ENCODE measurements at regions not wholly inside any gene's neighbourhood (a gene's known extent, or its start where the extent isn't known, plus 50 kb on each side); places are given as distances from the start of the nearest gene placed in this dataset.

DNA sequence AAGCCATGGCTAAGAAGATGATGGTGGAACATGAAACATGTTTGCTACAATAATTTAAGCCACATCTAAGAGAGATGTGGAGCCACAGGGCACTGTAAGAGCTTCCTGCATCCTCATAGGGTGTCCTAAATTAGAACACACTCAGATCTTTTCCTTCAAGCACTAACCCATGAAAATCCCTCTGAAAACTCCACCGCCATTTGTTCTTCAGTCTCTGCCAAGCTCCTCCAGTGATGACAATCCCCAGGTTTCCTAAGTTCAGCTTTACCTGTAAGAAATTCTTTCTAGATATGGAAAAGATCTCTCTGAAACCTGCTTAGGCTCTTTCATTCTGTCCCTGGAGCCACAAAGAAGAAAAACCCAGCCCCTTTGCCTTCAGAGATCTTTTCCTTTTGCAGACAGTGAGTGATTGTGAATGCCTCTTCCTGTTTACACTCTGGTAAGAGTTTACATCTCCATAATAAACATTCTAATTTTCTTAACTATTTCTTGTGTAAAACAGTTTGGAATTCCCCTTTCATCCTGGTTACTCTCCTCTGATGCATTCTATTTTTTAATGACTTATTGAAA, 907.2 kb downstream of the VRK1 start:
- Histone ChIP-seq H3K9me3 (ENCODE audit: control insufficient read depth in 2 of 3, insufficient read depth in 1 of 3, low read length in 3 of 3) (no peaks in the 10 kb centered on the region), H3K27ac (ENCODE audit: low read depth in 2 of 2, low read length in 2 of 2) (no peak overlapping the region), H3K9ac (ENCODE audit: low read length in 3 of 3) (no peak overlapping the region), H3K4me3 (ENCODE audit: low read length in 3 of 3) (no peak overlapping the region), H3K4me1 (ENCODE audit: control insufficient read depth in 2 of 3, insufficient read depth in 2 of 3, low read depth in 1 of 3, low read length in 3 of 3) (no peaks in the 10 kb centered on the region), H3K36me3 (ENCODE audit: control insufficient read depth in 2 of 3, insufficient read depth in 3 of 3, low read length in 3 of 3) (no peaks in the 10 kb centered on the region), H3K27me3 (ENCODE audit: control insufficient read depth, insufficient read depth, low read length) (no peaks in the 10 kb centered on the region)
- TF ChIP-seq, protein P1, sequence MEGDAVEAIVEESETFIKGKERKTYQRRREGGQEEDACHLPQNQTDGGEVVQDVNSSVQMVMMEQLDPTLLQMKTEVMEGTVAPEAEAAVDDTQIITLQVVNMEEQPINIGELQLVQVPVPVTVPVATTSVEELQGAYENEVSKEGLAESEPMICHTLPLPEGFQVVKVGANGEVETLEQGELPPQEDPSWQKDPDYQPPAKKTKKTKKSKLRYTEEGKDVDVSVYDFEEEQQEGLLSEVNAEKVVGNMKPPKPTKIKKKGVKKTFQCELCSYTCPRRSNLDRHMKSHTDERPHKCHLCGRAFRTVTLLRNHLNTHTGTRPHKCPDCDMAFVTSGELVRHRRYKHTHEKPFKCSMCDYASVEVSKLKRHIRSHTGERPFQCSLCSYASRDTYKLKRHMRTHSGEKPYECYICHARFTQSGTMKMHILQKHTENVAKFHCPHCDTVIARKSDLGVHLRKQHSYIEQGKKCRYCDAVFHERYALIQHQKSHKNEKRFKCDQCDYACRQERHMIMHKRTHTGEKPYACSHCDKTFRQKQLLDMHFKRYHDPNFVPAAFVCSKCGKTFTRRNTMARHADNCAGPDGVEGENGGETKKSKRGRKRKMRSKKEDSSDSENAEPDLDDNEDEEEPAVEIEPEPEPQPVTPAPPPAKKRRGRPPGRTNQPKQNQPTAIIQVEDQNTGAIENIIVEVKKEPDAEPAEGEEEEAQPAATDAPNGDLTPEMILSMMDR (IDR thresholded peaks at IDR 0.05; ENCODE audit: borderline replicate concordance, extremely low read depth, insufficient read depth), result no peak
- FAIRE-seq (no peak), DNase-seq (no peak)
- intact Hi-C loops (cut with DNase I), result no loop called here

DNA sequence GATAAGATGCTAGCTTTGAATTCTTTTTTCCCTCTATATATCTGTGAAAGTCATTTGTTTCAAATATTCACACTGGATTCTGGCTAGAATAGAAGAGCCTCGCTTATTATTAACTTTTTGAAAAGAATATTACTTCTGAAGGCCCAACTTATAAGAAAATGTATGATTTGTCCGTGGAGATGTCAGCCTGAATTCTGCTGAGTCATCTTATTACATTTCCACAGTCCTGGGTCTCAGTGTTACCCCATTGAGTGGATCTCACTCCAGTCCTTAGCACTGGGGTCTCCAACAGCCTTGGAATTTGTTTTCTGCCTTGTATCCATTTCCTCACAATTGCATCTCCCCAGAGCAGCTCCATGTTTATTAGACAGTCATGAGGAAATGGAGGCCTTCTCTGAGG, 907.9 kb downstream of the VRK1 start:
- DNase-seq (no peak), FAIRE-seq (no peak)

DNA sequence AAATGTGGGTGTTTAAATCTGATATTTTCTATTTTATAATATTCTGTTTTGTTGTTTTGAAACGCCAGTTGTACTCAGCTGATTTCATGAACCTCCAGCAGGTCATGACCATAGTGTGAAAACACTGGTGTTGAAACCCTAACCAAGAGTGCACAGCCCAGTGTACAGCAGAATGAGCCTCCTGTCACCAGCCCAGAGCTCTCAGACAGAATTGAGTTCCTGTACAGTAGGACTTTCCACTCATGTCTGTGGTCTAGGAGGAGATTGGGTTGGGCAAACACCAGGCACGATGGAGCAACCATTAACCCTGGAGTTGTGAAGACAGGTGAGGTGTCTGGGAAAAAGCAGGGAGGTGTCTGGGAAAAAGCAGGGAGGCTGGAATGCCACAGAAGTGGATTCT, 908.8 kb downstream of the VRK1 start:
- intact Hi-C loops (cut with DNase I), result no loop called here

More for the DNA sequence above, 907.9 kb downstream of the VRK1 start:
- TF ChIP-seq, protein P1 (IDR thresholded peaks at IDR 0.05; ENCODE audit: borderline replicate concordance, extremely low read depth, insufficient read depth), result no peak
- Histone ChIP-seq H3K9ac (ENCODE audit: low read length in 3 of 3) (no peak overlapping the region), H3K4me1 (ENCODE audit: control insufficient read depth in 2 of 3, insufficient read depth in 2 of 3, low read depth in 1 of 3, low read length in 3 of 3) (no peaks in the 10 kb centered on the region), H3K27me3 (ENCODE audit: control insufficient read depth, insufficient read depth, low read length) (no peaks in the 10 kb centered on the region), H3K4me3 (ENCODE audit: low read length in 3 of 3) (no peak overlapping the region), H3K27ac (ENCODE audit: low read depth in 2 of 2, low read length in 2 of 2) (no peak overlapping the region), H3K36me3 (ENCODE audit: control insufficient read depth in 2 of 3, insufficient read depth in 3 of 3, low read length in 3 of 3) (no peaks in the 10 kb centered on the region), H3K9me3 (ENCODE audit: control insufficient read depth in 2 of 3, insufficient read depth in 1 of 3, low read length in 3 of 3) (no peaks in the 10 kb centered on the region)
- intact Hi-C loops (cut with DNase I), result no loop called here

More for the DNA sequence above, 908.8 kb downstream of the VRK1 start:
- TF ChIP-seq, protein P1 (IDR thresholded peaks at IDR 0.05; ENCODE audit: borderline replicate concordance, extremely low read depth, insufficient read depth), result no peak
- Histone ChIP-seq H3K27ac (ENCODE audit: low read depth in 2 of 2, low read length in 2 of 2) (no peak overlapping the region), H3K36me3 (ENCODE audit: control insufficient read depth in 2 of 3, insufficient read depth in 3 of 3, low read length in 3 of 3) (no peaks in the 10 kb centered on the region), H3K27me3 (ENCODE audit: control insufficient read depth, insufficient read depth, low read length) (no peaks in the 10 kb centered on the region), H3K4me1 (ENCODE audit: control insufficient read depth in 2 of 3, insufficient read depth in 2 of 3, low read depth in 1 of 3, low read length in 3 of 3) (no peaks in the 10 kb centered on the region), H3K9me3 (ENCODE audit: control insufficient read depth in 2 of 3, insufficient read depth in 1 of 3, low read length in 3 of 3) (no peaks in the 10 kb centered on the region), H3K4me3 (ENCODE audit: low read length in 3 of 3) (no peak overlapping the region), H3K9ac (ENCODE audit: low read length in 3 of 3) (no peak overlapping the region)
- FAIRE-seq (no peak), DNase-seq (no peak)

Data from kidney (tissue), 13 donors.